ENCODE measurements at regions not wholly inside any gene's neighbourhood (a gene's known extent, or its start where the extent isn't known, plus 50 kb on each side); places are given as distances from the start of the nearest gene placed in this dataset.
A peak's percentile ranks its signal among the peaks of the same experiment; 100 is the strongest.

DNA sequence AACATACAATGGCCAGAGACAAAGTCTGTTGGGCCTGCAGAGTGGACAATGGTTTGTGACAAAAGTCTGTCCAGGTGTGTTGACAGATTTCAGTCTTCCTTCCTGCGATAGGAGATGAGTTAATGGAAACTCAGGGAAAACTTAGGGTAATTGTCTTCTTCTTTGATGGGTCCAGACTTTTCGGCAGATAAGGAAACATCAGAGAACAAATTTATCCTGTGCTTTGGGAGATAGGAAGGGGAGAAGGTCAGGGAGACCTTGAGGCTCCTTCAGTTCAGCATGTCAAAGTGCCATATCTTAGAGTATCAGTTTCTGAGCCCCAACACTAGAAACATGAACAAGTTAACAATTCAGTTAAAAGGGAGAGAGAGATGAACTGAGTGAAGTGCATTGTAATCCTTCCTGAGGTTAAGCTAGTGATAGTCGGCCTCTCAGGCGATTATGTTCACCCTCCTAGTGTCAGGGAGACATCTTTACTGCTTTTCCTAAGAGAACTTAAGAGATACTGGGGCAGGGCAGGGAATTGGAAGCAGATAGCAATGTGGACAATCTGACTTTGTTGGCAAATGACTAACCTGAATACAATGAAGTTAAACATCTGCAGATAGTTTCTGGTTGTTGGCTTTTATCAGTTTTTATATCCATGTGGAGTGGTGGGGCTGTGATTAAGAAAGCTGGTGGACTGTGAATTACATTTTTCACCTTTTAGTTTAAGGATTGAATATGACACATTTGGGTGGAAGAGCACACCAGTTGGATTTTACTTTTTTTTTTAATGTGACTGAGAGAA lies 248.8 kb upstream of the FN1 start:
- H3K4me1 ChIP-seq (ENCODE audit: control insufficient read depth, low read depth, low read length), result no peaks in the 10 kb centered on the region
- H3K27me3 ChIP-seq (ENCODE audit: insufficient read depth, low read length, poor library complexity), result no peaks in the 10 kb centered on the region
- no peak overlapping the region for H3K4ac ChIP-seq (ENCODE audit: low read depth, low read length)
- no peaks in the 10 kb centered on the region for H3K79me1 ChIP-seq (ENCODE audit: low read length)
- no peak overlapping the region for H3K9ac ChIP-seq (ENCODE audit: low read length)
- H2BK120ac ChIP-seq (ENCODE audit: low read depth, low read length), result no peak overlapping the region
- peak; percentile 40 for DNase-seq
- H3K18ac ChIP-seq (ENCODE audit: low read length), result no peak overlapping the region
- H2BK15ac ChIP-seq (replicated peaks; ENCODE audit: low read depth), result no peak overlapping the region
- peak overlapping the region; percentile 42 for H3K27ac ChIP-seq (ENCODE audit: low read depth, low read length)
- no peaks in the 10 kb centered on the region for H3K79me2 ChIP-seq (ENCODE audit: control insufficient read depth, insufficient read depth, low read length)
- no peak overlapping the region for H2BK5ac ChIP-seq (ENCODE audit: low read length)
- H3K4me3 ChIP-seq (ENCODE audit: low read length), result no peak overlapping the region
- no peak overlapping the region for H3K56ac ChIP-seq (ENCODE audit: low read length)
- H4K8ac ChIP-seq (ENCODE audit: low read depth, low read length), result no peak overlapping the region
- H3K36me3 ChIP-seq (ENCODE audit: control insufficient read depth, insufficient read depth, low read length), result no peaks in the 10 kb centered on the region
- no peak overlapping the region for H2AK5ac ChIP-seq (ENCODE audit: low read length)
- no CpG with 5 or more reads among the region's 4 CpGs for WGBS (ENCODE audit: extremely low coverage, insufficient coverage, low lambda C conversion rate)
- H3K23ac ChIP-seq (ENCODE audit: low read length), result no peak overlapping the region
- H3K4me2 ChIP-seq (ENCODE audit: low read length), result no peak overlapping the region
- H4K5ac ChIP-seq (ENCODE audit: low read length), result no peak overlapping the region

DNA sequence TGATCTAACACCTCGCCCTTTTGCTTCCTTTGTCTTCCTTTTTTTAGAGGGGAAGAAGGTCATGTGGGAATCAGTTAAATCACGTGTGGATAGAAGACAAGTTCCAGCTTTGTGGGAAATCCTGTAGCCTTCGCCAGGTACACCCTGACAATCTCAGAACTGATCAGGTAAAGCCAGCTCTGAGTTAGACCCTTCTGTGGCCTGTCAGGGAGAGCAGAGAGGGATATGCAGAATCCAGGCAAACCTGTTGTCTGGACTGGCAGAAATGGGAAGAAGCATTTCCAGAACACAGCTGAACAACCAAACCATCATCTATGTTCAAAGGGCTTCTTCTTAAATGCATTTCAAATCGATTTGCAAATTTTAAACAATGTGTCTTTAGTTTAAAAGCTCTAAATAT lies 247.4 kb upstream of the FN1 start:
- no peaks in the 10 kb centered on the region for H3K36me3 ChIP-seq (ENCODE audit: control insufficient read depth, insufficient read depth, low read length)
- H3K4me2 ChIP-seq (ENCODE audit: low read length), result no peak overlapping the region
- H2BK15ac ChIP-seq (replicated peaks; ENCODE audit: low read depth), result no peak overlapping the region
- no peaks in the 10 kb centered on the region for H3K27me3 ChIP-seq (ENCODE audit: insufficient read depth, low read length, poor library complexity)
- H4K8ac ChIP-seq (ENCODE audit: low read depth, low read length), result no peak overlapping the region
- no peak overlapping the region for H3K18ac ChIP-seq (ENCODE audit: low read length)
- H3K9ac ChIP-seq (ENCODE audit: low read length), result no peak overlapping the region
- H2BK120ac ChIP-seq (ENCODE audit: low read depth, low read length), result no peak overlapping the region
- H3K79me2 ChIP-seq (ENCODE audit: control insufficient read depth, insufficient read depth, low read length), result no peaks in the 10 kb centered on the region
- H2BK5ac ChIP-seq (ENCODE audit: low read length), result no peak overlapping the region
- no peak overlapping the region for H3K23ac ChIP-seq (ENCODE audit: low read length)
- DNase-seq, result no peak
- no peak overlapping the region for H2AK5ac ChIP-seq (ENCODE audit: low read length)
- WGBS (ENCODE audit: extremely low coverage, insufficient coverage, low lambda C conversion rate), result no CpG with 5 or more reads among the region's 4 CpGs
- H3K4me3 ChIP-seq (ENCODE audit: low read length), result no peak overlapping the region
- no peaks in the 10 kb centered on the region for H3K79me1 ChIP-seq (ENCODE audit: low read length)
- no peaks in the 10 kb centered on the region for H3K4me1 ChIP-seq (ENCODE audit: control insufficient read depth, low read depth, low read length)
- no peak overlapping the region for H4K5ac ChIP-seq (ENCODE audit: low read length)
- H3K56ac ChIP-seq (ENCODE audit: low read length), result no peak overlapping the region
- H3K27ac ChIP-seq (ENCODE audit: low read depth, low read length), result no peak overlapping the region
- H3K4ac ChIP-seq (ENCODE audit: low read depth, low read length), result no peak overlapping the region

DNA sequence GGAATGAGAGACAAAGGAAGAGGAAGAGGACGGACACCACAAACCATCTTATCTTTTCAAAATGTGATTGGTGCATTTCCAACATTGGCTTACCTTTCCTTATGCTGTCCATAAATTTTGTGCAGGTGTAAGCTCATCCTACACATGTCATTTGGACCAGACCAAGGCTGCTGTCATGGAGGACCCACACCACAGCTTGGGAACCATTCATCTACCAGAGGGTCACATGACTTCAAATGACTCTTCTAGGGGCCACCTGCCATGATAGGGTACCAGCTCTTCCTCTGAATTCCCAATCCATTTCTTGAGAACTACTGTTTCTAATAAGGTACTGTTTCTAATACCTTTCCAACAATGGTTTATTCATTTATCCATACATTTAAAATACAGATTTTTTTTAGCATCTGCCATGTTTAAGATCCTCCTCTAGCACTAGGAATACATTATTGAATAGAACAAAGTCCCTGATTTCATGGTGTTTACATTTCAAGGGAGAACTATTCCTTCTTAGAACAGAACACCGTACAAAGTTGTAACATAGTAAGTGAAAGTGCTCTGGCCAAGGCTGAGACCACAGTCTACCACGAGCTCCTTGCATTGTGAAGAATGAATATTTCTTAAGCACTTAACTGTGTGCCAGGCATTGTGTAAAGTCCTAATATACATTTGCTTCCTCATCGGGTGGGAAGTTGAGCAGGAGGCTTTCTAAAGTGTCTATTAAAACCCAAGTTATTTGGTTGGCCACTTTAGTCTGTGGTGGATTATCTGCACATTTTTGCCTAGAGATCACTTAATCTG lies 246.1 kb upstream of the FN1 start:
- Histone ChIP-seq H3K4ac (ENCODE audit: low read depth, low read length) (no peak overlapping the region), H3K18ac (ENCODE audit: low read length) (no peak overlapping the region), H3K4me1 (ENCODE audit: control insufficient read depth, low read depth, low read length) (no peaks in the 10 kb centered on the region), H3K79me2 (ENCODE audit: control insufficient read depth, insufficient read depth, low read length) (no peaks in the 10 kb centered on the region), H3K27ac (ENCODE audit: low read depth, low read length) (no peak overlapping the region), H3K79me1 (ENCODE audit: low read length) (no peaks in the 10 kb centered on the region), H3K56ac (ENCODE audit: low read length) (no peak overlapping the region), H4K8ac (ENCODE audit: low read depth, low read length) (no peak overlapping the region), H3K23ac (ENCODE audit: low read length) (no peak overlapping the region), H2AK5ac (ENCODE audit: low read length) (no peak overlapping the region), H3K27me3 (ENCODE audit: insufficient read depth, low read length, poor library complexity) (no peaks in the 10 kb centered on the region), H2BK5ac (ENCODE audit: low read length) (no peak overlapping the region), H2BK15ac (replicated peaks; ENCODE audit: low read depth) (no peak overlapping the region), H3K9ac (ENCODE audit: low read length) (no peak overlapping the region), H4K5ac (ENCODE audit: low read length) (no peak overlapping the region), H2BK120ac (ENCODE audit: low read depth, low read length) (no peak overlapping the region), H3K36me3 (ENCODE audit: control insufficient read depth, insufficient read depth, low read length) (no peaks in the 10 kb centered on the region), H3K4me3 (ENCODE audit: low read length) (no peak overlapping the region), H3K4me2 (ENCODE audit: low read length) (no peak overlapping the region)
- DNase-seq, result no peak
- no CpG with 5 or more reads among the region's 4 CpGs for WGBS (ENCODE audit: extremely low coverage, insufficient coverage, low lambda C conversion rate)

DNA sequence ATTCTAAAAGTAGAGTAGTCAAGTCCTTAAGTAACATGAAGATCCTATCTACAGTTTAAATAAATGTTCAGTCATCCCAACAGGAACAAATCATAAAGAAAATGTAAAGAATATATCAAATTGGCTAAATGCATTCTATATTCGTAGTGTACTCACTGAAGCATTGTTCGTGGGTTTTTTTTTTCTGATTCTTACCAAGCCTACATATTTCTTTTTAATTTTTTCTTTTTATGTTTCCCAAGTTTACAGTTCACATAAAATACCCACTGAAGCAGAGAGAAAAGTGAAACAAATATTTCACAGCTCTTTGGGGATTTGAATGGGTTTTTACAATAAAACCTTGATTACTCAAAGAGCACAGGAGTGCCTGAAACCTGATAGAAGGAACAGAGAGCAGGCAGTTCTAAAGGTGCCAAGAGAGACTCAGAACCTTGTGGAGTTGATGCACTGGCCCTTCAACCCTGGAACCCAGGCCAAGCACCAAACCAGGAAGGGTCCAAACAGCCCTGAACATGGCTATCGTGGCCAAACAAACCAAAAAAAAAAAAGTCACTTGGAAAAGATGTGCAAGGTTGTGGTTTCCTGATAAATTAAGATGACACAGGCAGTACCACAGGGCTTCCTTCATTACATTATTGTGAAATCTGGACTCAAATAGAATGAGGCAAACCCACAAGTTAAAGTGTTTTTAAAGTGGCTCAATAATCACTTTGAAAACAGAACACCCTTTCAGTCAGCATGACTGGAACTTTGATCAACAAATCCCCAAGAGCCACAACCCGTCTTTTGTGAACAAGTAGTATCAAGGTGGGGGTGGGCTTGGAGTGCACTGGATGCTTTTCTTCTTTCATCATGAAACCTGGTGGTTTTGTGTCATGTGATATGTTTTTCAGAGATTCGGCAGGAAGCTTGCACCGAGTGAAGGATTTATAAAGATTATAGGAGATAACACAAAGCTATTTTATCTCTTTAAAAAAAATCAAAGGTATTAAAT lies 245.0 kb upstream of the FN1 start:
- no peak overlapping the region for H3K27ac ChIP-seq (ENCODE audit: low read depth, low read length)
- H4K5ac ChIP-seq (ENCODE audit: low read length), result no peak overlapping the region
- no peak overlapping the region for H3K56ac ChIP-seq (ENCODE audit: low read length)
- WGBS (ENCODE audit: extremely low coverage, insufficient coverage, low lambda C conversion rate), result no CpG with 5 or more reads among the region's 6 CpGs
- no peak overlapping the region for H3K4me2 ChIP-seq (ENCODE audit: low read length)
- H3K79me1 ChIP-seq (ENCODE audit: low read length), result no peaks in the 10 kb centered on the region
- DNase-seq, result no peak
- no peak overlapping the region for H2BK5ac ChIP-seq (ENCODE audit: low read length)
- H2BK15ac ChIP-seq (replicated peaks; ENCODE audit: low read depth), result peak overlapping the region; percentile 4
- no peak overlapping the region for H3K4me3 ChIP-seq (ENCODE audit: low read length)
- H3K18ac ChIP-seq (ENCODE audit: low read length), result no peak overlapping the region
- H3K4ac ChIP-seq (ENCODE audit: low read depth, low read length), result no peak overlapping the region
- H3K36me3 ChIP-seq (ENCODE audit: control insufficient read depth, insufficient read depth, low read length), result no peaks in the 10 kb centered on the region
- H3K9ac ChIP-seq (ENCODE audit: low read length), result no peak overlapping the region
- H3K27me3 ChIP-seq (ENCODE audit: insufficient read depth, low read length, poor library complexity), result no peaks in the 10 kb centered on the region
- H3K79me2 ChIP-seq (ENCODE audit: control insufficient read depth, insufficient read depth, low read length), result no peaks in the 10 kb centered on the region
- H4K8ac ChIP-seq (ENCODE audit: low read depth, low read length), result no peak overlapping the region
- H2BK120ac ChIP-seq (ENCODE audit: low read depth, low read length), result no peak overlapping the region
- H2AK5ac ChIP-seq (ENCODE audit: low read length), result no peak overlapping the region
- H3K23ac ChIP-seq (ENCODE audit: low read length), result no peak overlapping the region
- no peaks in the 10 kb centered on the region for H3K4me1 ChIP-seq (ENCODE audit: control insufficient read depth, low read depth, low read length)

DNA sequence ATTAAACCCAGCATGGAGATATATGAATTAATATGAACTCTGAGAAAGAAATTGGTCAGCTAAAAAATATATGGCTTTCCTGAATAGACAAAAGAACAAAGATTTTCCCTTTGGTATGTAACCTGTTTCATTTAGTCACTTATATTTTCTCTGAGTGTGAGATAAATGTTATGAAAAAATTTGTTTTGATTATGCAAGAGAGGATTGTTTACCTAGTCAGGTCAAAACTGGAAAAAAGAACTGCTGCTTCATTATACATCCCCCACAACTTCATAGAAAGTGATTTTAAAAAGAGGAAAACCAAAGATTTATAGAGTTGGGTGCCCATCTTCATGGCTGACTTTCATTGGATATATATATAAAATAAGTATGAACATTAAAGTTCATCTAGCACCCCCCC lies 242.2 kb upstream of the FN1 start:
- no peak overlapping the region for H4K5ac ChIP-seq (ENCODE audit: low read length)
- DNase-seq, result no peak
- H3K79me1 ChIP-seq (ENCODE audit: low read length), result no peaks in the 10 kb centered on the region
- no peak overlapping the region for H3K9ac ChIP-seq (ENCODE audit: low read length)
- no peak overlapping the region for H3K27ac ChIP-seq (ENCODE audit: low read depth, low read length)
- H2AK5ac ChIP-seq (ENCODE audit: low read length), result no peak overlapping the region
- no peak overlapping the region for H2BK120ac ChIP-seq (ENCODE audit: low read depth, low read length)
- no peak overlapping the region for H3K23ac ChIP-seq (ENCODE audit: low read length)
- H3K27me3 ChIP-seq (ENCODE audit: insufficient read depth, low read length, poor library complexity), result no peaks in the 10 kb centered on the region
- no peak overlapping the region for H3K4me3 ChIP-seq (ENCODE audit: low read length)
- no peak overlapping the region for H2BK15ac ChIP-seq (replicated peaks; ENCODE audit: low read depth)
- no peaks in the 10 kb centered on the region for H3K36me3 ChIP-seq (ENCODE audit: control insufficient read depth, insufficient read depth, low read length)
- no peak overlapping the region for H2BK5ac ChIP-seq (ENCODE audit: low read length)
- H3K4ac ChIP-seq (ENCODE audit: low read depth, low read length), result no peak overlapping the region
- H3K79me2 ChIP-seq (ENCODE audit: control insufficient read depth, insufficient read depth, low read length), result no peaks in the 10 kb centered on the region
- H3K4me2 ChIP-seq (ENCODE audit: low read length), result no peak overlapping the region
- H4K8ac ChIP-seq (ENCODE audit: low read depth, low read length), result no peak overlapping the region
- no peak overlapping the region for H3K18ac ChIP-seq (ENCODE audit: low read length)
- no peak overlapping the region for H3K56ac ChIP-seq (ENCODE audit: low read length)
- H3K4me1 ChIP-seq (ENCODE audit: control insufficient read depth, low read depth, low read length), result no peaks in the 10 kb centered on the region
